ENCODE measurements at regions not wholly inside any gene's neighbourhood (a gene's known extent, or its start where the extent isn't known, plus 50 kb on each side); places are given as distances from the start of the nearest gene placed in this dataset.

- no peak for DNase-seq (ENCODE audit: low read depth)
Measured at GRCh38 chr2:5464657-5465056, 227.5 kb upstream of the SOX11 start.

DNA sequence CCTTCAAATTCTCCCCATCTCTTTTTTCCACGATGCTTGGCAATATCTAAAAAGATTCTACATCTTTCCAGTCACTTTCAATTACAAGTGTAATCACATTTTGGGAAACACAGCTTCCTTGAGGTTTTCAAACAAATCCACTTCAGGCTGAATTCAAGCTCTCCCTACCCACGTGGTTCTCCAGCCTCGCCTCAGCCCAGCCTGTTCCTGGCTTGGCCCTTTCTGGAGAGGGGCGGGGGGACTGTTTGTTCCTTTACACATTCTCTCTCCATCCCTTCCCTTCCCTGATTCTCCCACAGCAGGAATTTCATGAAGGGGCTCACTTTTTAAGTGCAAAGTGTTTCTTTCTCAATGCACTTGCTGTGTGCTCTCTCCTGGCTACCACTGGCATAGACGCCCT lies 226.3 kb upstream of the SOX11 start:
- DNase-seq (ENCODE audit: low read depth), result no peak

DNA sequence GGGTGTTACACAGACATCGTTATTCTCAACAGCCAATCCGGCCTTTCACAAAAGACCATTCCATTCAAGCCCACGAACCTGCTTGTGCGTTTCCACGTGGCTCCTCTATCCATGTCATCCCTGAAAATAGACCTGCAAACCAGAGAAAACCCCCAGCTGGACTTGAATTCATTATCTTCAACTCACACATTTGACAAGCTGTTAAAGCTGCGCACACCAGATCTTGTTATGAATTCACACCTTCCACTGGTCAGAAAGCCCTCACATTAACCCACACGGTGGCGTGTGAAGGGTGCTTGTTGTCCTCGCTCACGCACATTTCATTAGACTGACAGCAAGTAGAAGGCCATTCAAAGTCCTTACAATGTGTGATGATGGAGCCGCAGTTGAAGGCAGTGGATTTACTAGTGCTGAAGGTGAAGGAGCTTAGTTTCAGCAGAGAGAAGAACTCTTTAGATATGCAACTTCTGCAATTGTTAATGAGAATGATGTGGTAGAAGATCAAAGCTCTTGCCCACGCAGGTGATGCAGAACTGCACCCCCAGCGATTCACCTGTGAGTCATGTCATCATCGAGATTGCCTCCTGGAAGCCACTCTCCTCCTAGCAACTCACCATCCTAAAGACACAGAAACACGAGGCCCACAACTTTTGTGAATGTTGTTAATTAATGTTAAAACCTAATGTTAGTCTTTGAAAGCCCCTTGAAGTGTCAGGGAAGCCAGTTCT lies 224.8 kb upstream of the SOX11 start:
- no peak for DNase-seq (ENCODE audit: low read depth)

GRCh38 chr2:5472673-5473072 lies 219.5 kb upstream of the SOX11 start:
- no peak for DNase-seq (ENCODE audit: low read depth)

- DNase-seq (ENCODE audit: low read depth), result no peak
Measured at GRCh38 chr2:5473635-5474034, 218.5 kb upstream of the SOX11 start.

GRCh38 chr2:5474716-5475115 lies 217.5 kb upstream of the SOX11 start:
- no peak for DNase-seq (ENCODE audit: low read depth)

DNA sequence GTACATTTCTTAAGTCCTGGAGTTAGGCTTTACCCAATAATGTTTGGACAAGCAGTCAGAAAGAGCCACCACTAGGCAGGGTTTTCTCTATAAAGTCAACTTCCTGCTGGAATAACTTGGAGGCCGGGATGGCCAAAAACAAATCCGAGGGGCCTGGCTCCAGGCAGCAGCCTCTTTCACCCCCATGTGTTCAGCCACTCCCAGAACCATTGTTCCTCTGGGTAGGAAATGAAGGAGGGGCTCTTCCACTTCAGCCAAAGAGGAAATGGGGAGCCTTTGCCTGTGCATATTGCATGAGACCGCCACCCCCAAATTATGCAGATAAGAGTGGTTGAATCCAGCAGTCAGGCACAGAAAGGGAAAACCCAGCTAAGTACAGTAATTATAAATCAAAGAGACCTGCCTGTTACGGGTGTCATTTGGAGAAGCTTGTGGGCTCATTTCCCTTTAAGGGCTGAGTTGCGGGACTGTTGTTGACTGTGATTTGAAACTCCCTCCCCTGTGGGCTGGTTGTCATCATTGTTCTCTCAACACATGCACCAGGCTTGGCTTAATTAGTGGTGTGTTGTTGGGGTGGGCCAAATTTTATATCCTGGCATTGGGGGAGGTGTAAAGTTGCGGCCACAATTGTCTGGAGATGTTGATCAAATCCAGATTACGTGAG lies 212.8 kb upstream of the SOX11 start:
- DNase-seq (ENCODE audit: low read depth), result no peak

GRCh38 chr2:5482929-5483331 lies 209.3 kb upstream of the SOX11 start:
- no peak for DNase-seq (ENCODE audit: low read depth)

DNA sequence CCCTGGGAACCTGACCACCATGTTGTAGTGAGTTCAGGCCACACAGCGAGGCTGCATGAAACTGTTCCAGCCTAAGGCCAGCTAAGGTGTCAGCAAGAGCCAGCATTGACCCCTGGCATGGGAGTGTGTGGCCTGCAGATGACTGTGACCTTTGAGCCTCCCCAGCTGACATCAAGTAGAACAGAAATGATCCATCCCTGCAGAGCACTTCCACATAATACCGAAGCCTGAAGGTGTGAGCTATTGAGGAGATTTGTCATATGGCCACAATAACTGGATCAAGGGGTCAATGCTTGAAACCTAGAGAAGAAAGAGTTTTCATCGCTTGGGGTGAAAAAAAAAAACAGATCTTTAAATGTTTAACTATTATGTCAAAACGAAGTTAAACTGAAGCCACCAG lies 207.3 kb upstream of the SOX11 start:
- DNase-seq (ENCODE audit: low read depth), result no peak

- DNase-seq (ENCODE audit: low read depth), result no peak
Measured at GRCh38 chr2:5491523-5491922, 200.7 kb upstream of the SOX11 start.

GRCh38 chr2:5493256-5493655 lies 198.9 kb upstream of the SOX11 start:
- no peak for DNase-seq (ENCODE audit: low read depth)

DNA sequence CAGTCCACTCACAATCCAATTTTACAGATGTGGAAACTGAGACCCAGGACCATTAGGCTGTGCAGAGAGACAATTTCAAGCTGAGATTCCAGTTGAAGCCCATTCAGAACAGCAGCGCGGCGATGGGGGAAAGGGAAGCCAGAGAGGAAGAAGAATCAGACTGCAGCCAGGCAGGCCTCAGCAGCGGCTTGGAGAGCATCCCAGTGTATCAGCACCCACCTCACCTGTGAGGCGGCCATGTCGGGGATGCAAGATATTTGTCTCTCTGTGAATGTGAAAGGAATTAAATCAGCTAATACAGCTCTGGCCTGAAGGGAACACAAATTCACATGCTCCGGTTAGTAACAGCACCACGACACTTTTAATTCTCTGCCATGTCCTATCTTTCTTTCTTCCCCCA lies 198.0 kb upstream of the SOX11 start:
- DNase-seq (ENCODE audit: low read depth), result no peak

DNA sequence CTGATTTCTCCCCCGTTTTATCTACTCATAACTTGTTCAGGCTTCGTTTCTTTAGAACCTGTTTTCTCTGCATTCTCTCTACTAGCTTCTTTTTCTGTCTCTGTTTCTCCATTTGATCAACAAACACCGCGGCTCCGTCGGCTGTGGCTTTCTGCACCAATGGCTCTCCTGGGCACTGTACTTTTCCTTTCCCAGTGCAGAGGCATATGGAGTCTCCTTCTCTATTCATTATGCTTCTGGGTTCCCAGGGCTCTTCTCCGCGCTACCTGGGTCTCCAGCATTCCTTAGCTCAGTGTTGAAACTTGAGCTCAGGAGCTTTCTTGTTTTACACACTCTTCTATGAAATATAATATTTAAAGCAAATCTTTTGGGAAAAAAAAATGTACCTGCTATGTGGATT lies 196.6 kb upstream of the SOX11 start:
- no peak for DNase-seq (ENCODE audit: low read depth)

DNA sequence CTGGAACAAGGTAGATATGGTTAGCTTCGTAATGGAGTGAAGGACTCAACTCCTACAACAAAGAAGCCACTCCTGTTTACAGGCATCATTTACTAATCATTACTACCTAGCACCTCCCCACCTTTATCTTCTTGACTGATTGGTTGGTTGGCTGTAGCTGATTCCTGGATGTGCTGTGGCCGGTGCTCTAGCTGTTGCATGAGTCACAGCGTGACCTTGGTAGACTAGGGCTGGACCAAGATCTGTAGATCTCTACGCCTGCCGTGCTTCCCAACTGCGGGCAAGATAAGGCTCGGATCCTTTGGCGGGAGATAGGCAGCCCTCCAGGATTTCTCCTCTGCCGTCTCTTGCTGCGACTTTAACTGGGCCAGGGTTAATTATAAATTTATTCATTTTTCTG lies 194.3 kb upstream of the SOX11 start:
- no peak for DNase-seq (ENCODE audit: low read depth)

DNA sequence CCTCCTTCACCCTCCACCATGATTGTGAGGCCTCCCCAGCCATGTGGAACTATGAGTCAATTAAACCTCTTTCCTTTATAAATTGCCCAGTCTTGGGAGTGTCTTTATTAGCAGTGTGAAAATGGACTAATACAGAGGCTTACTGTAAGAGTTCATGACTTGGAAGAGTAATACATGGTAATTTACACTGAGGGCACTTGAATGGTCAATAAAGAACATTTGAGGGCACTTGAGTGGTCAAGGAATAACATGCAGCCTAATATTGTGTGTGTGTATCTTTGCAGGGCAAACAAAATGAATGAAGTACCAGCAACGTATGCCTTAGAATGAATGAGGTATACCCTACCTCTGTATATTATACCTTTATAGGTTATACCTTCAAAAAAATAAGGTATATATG lies 190.4 kb upstream of the SOX11 start:
- no peak for DNase-seq (ENCODE audit: low read depth)

- no peak for DNase-seq (ENCODE audit: low read depth)
Measured at GRCh38 chr2:5502385-5502784, 189.8 kb upstream of the SOX11 start.

- DNase-seq (ENCODE audit: low read depth), result no peak
Measured at GRCh38 chr2:5504756-5505155, 187.4 kb upstream of the SOX11 start.

- no peak for DNase-seq (ENCODE audit: low read depth)
Measured at GRCh38 chr2:5507367-5507766, 184.8 kb upstream of the SOX11 start.

DNA sequence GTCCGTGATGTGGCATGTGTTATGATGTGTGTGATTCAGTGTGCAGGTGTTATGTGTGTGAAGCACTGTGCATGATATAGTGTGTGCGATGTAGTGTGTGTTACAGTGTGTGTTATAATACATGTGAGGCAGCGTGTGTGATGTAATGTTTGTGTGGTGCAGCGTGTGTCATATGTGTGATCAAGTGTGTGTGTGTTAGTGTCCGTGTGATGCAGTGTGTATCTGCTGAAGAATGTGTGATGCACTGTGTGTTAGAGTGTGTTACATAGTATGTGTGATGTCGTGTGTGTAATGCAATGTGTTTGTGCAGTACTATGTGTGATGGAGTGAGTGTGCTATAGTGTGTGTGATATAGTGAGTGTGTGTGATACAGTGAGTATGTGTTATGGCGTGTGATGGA lies 182.8 kb upstream of the SOX11 start:
- no peak for DNase-seq (ENCODE audit: low read depth)

- DNase-seq (ENCODE audit: low read depth), result no peak
Measured at GRCh38 chr2:5510082-5510481, 182.1 kb upstream of the SOX11 start.

- no peak for DNase-seq (ENCODE audit: low read depth)
Measured at GRCh38 chr2:5515693-5516092, 176.5 kb upstream of the SOX11 start.

- DNase-seq (ENCODE audit: low read depth), result no peak
Measured at GRCh38 chr2:5519286-5519685, 172.9 kb upstream of the SOX11 start.

GRCh38 chr2:5520463-5520972 lies 171.7 kb upstream of the SOX11 start:
- DNase-seq (ENCODE audit: low read depth), result peak; percentile 12

Measured in LHCN-M2 (cell line).